ENCODE measurements at regions not wholly inside any gene's neighbourhood (a gene's known extent, or its start where the extent isn't known, plus 50 kb on each side); places are given as distances from the start of the nearest gene placed in this dataset.

GRCh38 chr4:107470173-107470572, 249.9 kb downstream of the PAPSS1 start:
- H3K27ac ChIP-seq: no peak overlapping the region
- no peak for TF ChIP-seq ZFX (IDR thresholded peaks at IDR 0.05; ENCODE audit: borderline replicate concordance)

GRCh38 chr4:107468812-107469211, 251.2 kb downstream of the PAPSS1 start:
- H3K27ac ChIP-seq: no peak overlapping the region
- TF ChIP-seq CTCF (IDR thresholded peaks at IDR 0.05) (no peak), ZFX (IDR thresholded peaks at IDR 0.05; ENCODE audit: borderline replicate concordance) (no peak)

- H3K27ac ChIP-seq: no peak overlapping the region
- TF ChIP-seq CTCF (IDR thresholded peaks at IDR 0.05) (no peak), ZFX (IDR thresholded peaks at IDR 0.05; ENCODE audit: borderline replicate concordance) (no peak)
Measured at GRCh38 chr4:107468156-107468555, 251.9 kb downstream of the PAPSS1 start.

GRCh38 chr4:107467461-107467860, 252.6 kb downstream of the PAPSS1 start:
- no peak overlapping the region for H3K27ac ChIP-seq
- TF ChIP-seq CTCF (IDR thresholded peaks at IDR 0.05) (no peak), ZFX (IDR thresholded peaks at IDR 0.05; ENCODE audit: borderline replicate concordance) (no peak)

GRCh38 chr4:107458194-107458593, 261.8 kb downstream of the PAPSS1 start:
- TF ChIP-seq ZFX (IDR thresholded peaks at IDR 0.05; ENCODE audit: borderline replicate concordance) (no peak), CTCF (IDR thresholded peaks at IDR 0.05) (no peak)
- H3K27ac ChIP-seq: no peak overlapping the region

- H3K27ac ChIP-seq: no peak overlapping the region
- TF ChIP-seq CTCF (IDR thresholded peaks at IDR 0.05) (no peak), ZFX (IDR thresholded peaks at IDR 0.05; ENCODE audit: borderline replicate concordance) (no peak)
Measured at GRCh38 chr4:107453987-107454386, 266.0 kb downstream of the PAPSS1 start.

- H3K27ac ChIP-seq: no peak overlapping the region
- TF ChIP-seq CTCF (IDR thresholded peaks at IDR 0.05) (no peak), ZFX (IDR thresholded peaks at IDR 0.05; ENCODE audit: borderline replicate concordance) (no peak)
Measured at GRCh38 chr4:107452717-107453630, 267.1 kb downstream of the PAPSS1 start.

Measured in 22Rv1 (cell line).